ENCODE measurements at regions not wholly inside any gene's neighbourhood (a gene's known extent, or its start where the extent isn't known, plus 50 kb on each side); places are given as distances from the start of the nearest gene placed in this dataset.

GRCh38 chr12:73731658-73732057 is 806.0 kb upstream of the ATXN7L3B start:
- TF ChIP-seq CTCF (IDR thresholded peaks at IDR 0.05), result no peak
- no peak for TF ChIP-seq ZFX (IDR thresholded peaks at IDR 0.05; ENCODE audit: borderline replicate concordance)
